IPS-18a (cell line): ENCODE measurements at regions not wholly inside any gene's neighbourhood (a gene's known extent, or its start where the extent isn't known, plus 50 kb on each side); places are given as distances from the start of the nearest gene placed in this dataset.
"Not testable (repeated sequence)": the region's sequence is repeated elsewhere in the genome, so short reads cannot be mapped to it uniquely, and the experiment has no call there.

Source experiments
- H3K27ac ChIP-seq: one replicate; pipeline ENCODE4 v1.5.1; 2013; ENCODE audit warnings: low read length
- H3K27me3 ChIP-seq: one replicate; pipeline ENCODE4 v1.6.1; 2013; ENCODE audit warnings: mild to moderate bottlenecking, low read length; ENCODE audit not compliant: control insufficient read depth, insufficient read depth
- H3K36me3 ChIP-seq: one replicate; pipeline ENCODE4 v1.6.1; 2013; ENCODE audit warnings: low read depth, low read length; ENCODE audit not compliant: control insufficient read depth
- H3K4me1 ChIP-seq: one replicate; pipeline ENCODE4 v1.6.1; 2013; ENCODE audit warnings: low read depth, low read length; ENCODE audit not compliant: control insufficient read depth
- H3K4me3 ChIP-seq: one replicate; pipeline ENCODE4 v1.5.1; 2013; ENCODE audit warnings: low read length
- H3K9ac ChIP-seq: one replicate; pipeline ENCODE4 v1.6.1; 2013; ENCODE audit warnings: mild to moderate bottlenecking, low read length, moderate library complexity
- H3K9me3 ChIP-seq: one replicate; pipeline ENCODE4 v1.6.1; 2013; ENCODE audit warnings: low read depth, low read length; ENCODE audit not compliant: control insufficient read depth

GRCh38 chr14:28375295-28375694 is 391.3 kb upstream of the FOXG1 start:
- no peaks in the 10 kb centered on the region for H3K9me3 ChIP-seq
- H3K27me3 ChIP-seq = no peaks in the 10 kb centered on the region
- no peaks in the 10 kb centered on the region for H3K4me1 ChIP-seq
- H3K27ac ChIP-seq = no peak overlapping the region
- H3K9ac ChIP-seq = no peak overlapping the region
- H3K36me3 ChIP-seq = no peaks in the 10 kb centered on the region
- H3K4me3 ChIP-seq = no peak overlapping the region

GRCh38 chr14:28381656-28382055 is 384.9 kb upstream of the FOXG1 start:
- no peak overlapping the region for H3K27ac ChIP-seq
- no peak overlapping the region for H3K9ac ChIP-seq
- H3K36me3 ChIP-seq = no peaks in the 10 kb centered on the region
- no peaks in the 10 kb centered on the region for H3K9me3 ChIP-seq
- H3K4me3 ChIP-seq = no peak overlapping the region
- no peaks in the 10 kb centered on the region for H3K4me1 ChIP-seq
- peaks cover 2% of the 10 kb centered on the region for H3K27me3 ChIP-seq

DNA sequence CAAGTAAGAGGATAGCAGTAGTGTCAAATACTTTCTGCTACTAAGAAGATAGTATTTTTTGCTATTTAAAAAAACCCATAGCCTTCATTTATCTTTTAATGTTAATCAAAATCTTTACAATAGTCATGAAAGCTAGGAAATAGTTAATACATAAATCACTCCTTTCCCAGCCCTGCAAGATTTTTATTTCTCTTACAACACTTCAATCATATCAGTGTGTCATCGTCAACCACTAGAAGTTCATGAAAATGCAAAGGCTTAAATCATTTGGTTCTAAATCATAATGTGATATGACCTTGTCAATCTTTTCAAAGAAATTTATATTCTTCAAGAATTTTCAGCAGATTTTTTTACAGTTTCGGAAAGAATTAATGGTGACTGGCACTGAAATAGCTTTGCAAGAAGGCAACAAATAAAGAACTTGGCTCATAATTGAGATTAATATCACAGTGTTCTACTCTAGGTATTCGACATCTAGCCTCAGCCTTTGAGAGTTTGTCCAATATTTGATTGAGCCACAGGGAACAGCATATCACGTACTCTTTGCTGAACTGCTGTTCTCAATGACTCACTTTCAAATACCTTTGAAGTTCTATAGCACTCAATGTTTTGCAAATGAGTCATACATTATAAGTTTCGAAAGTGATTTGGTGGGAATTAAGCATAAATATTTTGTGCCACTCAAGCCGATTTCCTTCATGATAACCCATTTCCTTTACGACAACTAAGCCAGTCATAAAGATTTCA is 384.0 kb upstream of the FOXG1 start:
- Histone ChIP-seq H3K9me3 (no peaks in the 10 kb centered on the region), H3K27ac (no peak overlapping the region), H3K27me3 (peaks cover 11% of the 10 kb centered on the region), H3K9ac (no peak overlapping the region), H3K4me1 (no peaks in the 10 kb centered on the region), H3K36me3 (no peaks in the 10 kb centered on the region), H3K4me3 (no peak overlapping the region)

- Histone ChIP-seq H3K27ac (no peak overlapping the region), H3K4me3 (no peak overlapping the region), H3K27me3 (no peaks in the 10 kb centered on the region), H3K4me1 (no peaks in the 10 kb centered on the region), H3K36me3 (no peaks in the 10 kb centered on the region), H3K9ac (no peak overlapping the region), H3K9me3 (no peaks in the 10 kb centered on the region)
These were observed 368.1 kb upstream of the FOXG1 start for GRCh38 chr14:28398506-28398905.

GRCh38 chr14:28401705-28402104 is 364.9 kb upstream of the FOXG1 start:
- H3K4me1 ChIP-seq, H3K4me3 ChIP-seq, H3K9me3 ChIP-seq, H3K27ac ChIP-seq, H3K36me3 ChIP-seq, H3K27me3 ChIP-seq, H3K9ac ChIP-seq: not testable (repeated sequence)

DNA sequence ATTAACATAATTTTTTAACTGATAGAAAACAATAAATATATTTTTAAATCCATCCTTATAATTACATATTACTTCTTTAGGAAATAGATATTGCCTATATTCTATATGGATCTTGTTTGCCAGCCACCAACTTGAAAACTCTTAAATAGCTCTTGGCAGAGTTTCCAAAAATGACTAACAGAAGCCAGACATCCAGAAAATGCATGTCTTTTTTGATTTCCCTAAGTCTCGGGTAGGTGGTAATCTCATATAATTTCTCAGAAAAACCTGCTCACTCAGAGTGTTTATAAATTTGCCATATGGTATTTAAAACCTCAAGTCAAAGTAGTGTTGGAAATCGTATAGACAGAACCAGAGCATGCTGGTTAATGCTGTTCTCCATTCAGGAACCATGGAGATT is 360.4 kb upstream of the FOXG1 start:
- no peak overlapping the region for H3K4me3 ChIP-seq
- H3K27me3 ChIP-seq = no peaks in the 10 kb centered on the region
- H3K27ac ChIP-seq = no peak overlapping the region
- no peaks in the 10 kb centered on the region for H3K4me1 ChIP-seq
- no peaks in the 10 kb centered on the region for H3K9me3 ChIP-seq
- no peaks in the 10 kb centered on the region for H3K36me3 ChIP-seq
- H3K9ac ChIP-seq = no peak overlapping the region

DNA sequence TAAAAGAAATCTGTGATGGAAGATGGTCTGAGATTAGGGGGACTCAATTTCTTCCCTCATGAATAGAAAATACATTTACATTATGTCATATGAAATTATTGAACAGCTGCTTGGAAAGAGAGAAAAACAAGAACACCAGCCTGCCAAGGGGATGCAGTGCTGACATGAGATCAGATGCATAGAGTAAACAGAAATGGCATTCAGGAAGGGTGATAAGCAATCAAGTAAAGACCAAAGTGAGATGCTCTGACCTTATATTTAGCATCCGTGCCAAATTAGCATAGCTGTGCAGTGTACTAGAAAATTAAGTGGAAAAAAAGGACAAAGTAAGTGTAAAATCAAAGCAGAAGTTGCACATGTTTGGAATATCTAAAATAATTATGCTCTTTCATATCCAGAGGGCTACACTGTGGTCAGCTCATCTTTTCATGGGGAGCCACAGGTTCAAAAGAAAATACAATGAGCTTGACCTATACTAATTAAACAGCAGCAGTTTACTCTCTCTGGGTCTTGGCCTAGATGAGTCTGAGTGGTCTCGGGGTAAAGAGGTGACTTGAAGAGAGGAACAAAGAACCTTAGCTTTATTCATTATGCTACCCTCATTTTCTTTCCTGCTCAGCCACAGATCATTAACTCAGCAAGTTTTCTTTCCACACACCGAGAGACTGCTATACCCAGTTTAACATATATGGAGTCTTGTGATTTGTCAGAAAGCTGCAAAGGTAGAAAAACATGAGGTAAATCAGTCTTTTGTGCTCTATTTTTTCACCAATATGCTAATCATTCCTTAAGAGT is 359.4 kb upstream of the FOXG1 start:
- no peaks in the 10 kb centered on the region for H3K9me3 ChIP-seq

GRCh38 chr14:28407996-28408395 is 358.6 kb upstream of the FOXG1 start:
- no peak overlapping the region for H3K27ac ChIP-seq
- H3K27me3 ChIP-seq = no peaks in the 10 kb centered on the region
- no peak overlapping the region for H3K9ac ChIP-seq
- H3K9me3 ChIP-seq = no peaks in the 10 kb centered on the region
- H3K4me1 ChIP-seq = no peaks in the 10 kb centered on the region
- no peak overlapping the region for H3K4me3 ChIP-seq
- no peaks in the 10 kb centered on the region for H3K36me3 ChIP-seq

More for the DNA sequence above, 359.4 kb upstream of the FOXG1 start:
- Histone ChIP-seq H3K36me3 (no peaks in the 10 kb centered on the region), H3K4me3 (no peak overlapping the region), H3K27ac (no peak overlapping the region), H3K27me3 (no peaks in the 10 kb centered on the region), H3K4me1 (no peaks in the 10 kb centered on the region), H3K9ac (no peak overlapping the region)

DNA sequence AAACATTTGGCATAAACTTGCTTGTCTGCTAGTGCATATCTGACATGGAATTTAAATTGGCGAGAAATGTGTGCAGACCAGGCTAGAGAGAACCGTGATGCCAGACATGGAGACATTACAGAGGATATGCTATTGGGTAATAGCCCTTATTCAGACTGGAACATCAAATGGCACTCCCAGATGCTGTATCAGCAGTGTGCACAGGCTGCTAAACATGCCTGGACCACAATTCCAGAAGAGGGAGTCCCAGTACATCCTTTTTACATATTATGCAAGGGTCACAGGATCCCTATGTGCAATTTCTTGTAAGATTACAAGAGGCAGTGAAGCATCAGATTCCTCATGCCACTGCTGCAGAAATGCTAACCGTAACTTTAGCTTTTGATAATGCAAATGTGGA is 354.5 kb upstream of the FOXG1 start:
- H3K27me3 ChIP-seq = no peaks in the 10 kb centered on the region
- no peak overlapping the region for H3K4me3 ChIP-seq
- H3K9ac ChIP-seq = no peak overlapping the region
- H3K9me3 ChIP-seq = no peaks in the 10 kb centered on the region
- H3K27ac ChIP-seq = no peak overlapping the region
- H3K36me3 ChIP-seq = no peaks in the 10 kb centered on the region
- no peaks in the 10 kb centered on the region for H3K4me1 ChIP-seq

DNA sequence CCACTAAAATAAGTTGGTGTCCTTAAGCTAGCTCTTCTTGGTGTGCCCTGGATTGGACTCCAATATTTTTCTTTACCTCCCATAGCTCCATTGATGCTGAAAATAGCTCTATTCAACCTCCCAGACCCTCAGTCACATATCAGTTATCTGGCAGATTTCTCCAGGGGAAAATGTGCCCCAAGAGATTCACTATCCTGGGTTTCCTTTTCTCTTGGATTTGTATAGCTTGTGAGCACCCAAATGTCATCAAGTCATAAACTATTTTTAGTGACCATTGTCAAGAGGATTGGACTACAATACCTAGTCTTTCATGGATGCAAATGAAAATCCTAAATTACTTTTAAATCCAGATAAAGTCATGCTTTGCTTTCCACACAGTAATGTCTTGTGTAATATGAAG is 339.6 kb upstream of the FOXG1 start:
- Histone ChIP-seq H3K9me3 (no peaks in the 10 kb centered on the region), H3K27ac (no peak overlapping the region), H3K27me3 (no peaks in the 10 kb centered on the region), H3K4me1 (no peaks in the 10 kb centered on the region), H3K4me3 (no peak overlapping the region), H3K9ac (no peak overlapping the region), H3K36me3 (no peaks in the 10 kb centered on the region)

DNA sequence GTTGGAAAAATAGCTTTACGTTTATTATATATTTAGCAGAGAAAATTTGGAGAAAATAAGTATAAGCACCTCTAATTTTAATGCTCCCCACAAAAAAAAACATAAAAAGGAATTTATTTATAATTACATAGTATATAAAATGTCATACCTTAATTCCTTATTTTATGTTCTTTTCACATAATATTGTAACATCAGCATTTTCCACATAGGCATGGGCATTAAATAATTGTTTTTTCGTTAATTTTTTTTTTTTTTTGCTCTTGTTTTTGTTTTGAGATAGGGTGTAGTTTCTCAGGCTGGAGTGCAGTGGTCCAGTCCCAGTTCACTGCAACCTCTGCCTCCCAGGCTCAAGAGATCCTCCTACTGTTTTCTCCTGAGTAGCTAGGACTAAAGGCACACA is 329.8 kb upstream of the FOXG1 start:
- H3K27ac ChIP-seq = no peak overlapping the region
- H3K4me3 ChIP-seq = no peak overlapping the region
- no peaks in the 10 kb centered on the region for H3K27me3 ChIP-seq
- H3K4me1 ChIP-seq = no peaks in the 10 kb centered on the region
- no peaks in the 10 kb centered on the region for H3K36me3 ChIP-seq
- no peak overlapping the region for H3K9ac ChIP-seq
- H3K9me3 ChIP-seq = peaks cover 3% of the 10 kb centered on the region

- Histone ChIP-seq H3K27ac (no peak overlapping the region), H3K4me1 (no peaks in the 10 kb centered on the region), H3K9me3 (peaks cover 4% of the 10 kb centered on the region), H3K4me3 (no peak overlapping the region), H3K9ac (no peak overlapping the region), H3K36me3 (no peaks in the 10 kb centered on the region), H3K27me3 (no peaks in the 10 kb centered on the region)
These were observed 305.2 kb upstream of the FOXG1 start for GRCh38 chr14:28461389-28461788.
